GM23248 (cell line): ENCODE measurements at regions not wholly inside any gene's neighbourhood (a gene's known extent, or its start where the extent isn't known, plus 50 kb on each side); places are given as distances from the start of the nearest gene placed in this dataset.

Source experiments
- EZH2 ChIP-seq: fragments of 200-600 bp; sonication (generic); IDR thresholded peaks from 2 replicates; pipeline ENCODE4 v1.6.1; 2018; ENCODE audit warnings: antibody characterized with exemption, mild to moderate bottlenecking; ENCODE audit not compliant: insufficient read depth, poor library complexity, severe bottlenecking
- EZH2phosphoT487 ChIP-seq: fragments of 200-600 bp; sonication (generic); IDR thresholded peaks from 2 replicates; pipeline ENCODE4 v1.6.1; 2018; ENCODE audit warnings: antibody characterized with exemption, moderate library complexity, mild to moderate bottlenecking, low read depth; ENCODE audit not compliant: insufficient read depth

DNA sequence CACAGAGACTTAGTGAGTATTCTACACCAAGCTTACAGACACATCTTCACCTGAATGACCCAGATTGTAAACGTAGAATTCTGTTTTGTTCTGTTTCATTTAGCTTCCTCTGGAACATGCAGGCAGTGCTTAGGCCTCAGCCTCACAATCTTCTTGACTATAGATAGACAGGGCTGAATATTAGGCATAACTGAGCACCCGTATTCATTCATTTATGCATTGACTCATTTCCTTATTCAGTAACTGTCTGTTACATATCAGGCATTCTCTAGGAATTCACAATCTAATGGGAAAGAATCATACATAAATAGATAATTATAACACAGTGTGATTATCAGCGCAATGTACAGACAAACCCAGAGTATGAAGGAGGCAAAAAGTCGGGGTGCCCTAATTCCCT, 124.9 kb upstream of the ETAA1 start:
- TF ChIP-seq EZH2, result no peak
- no peak for TF ChIP-seq EZH2phosphoT487
